Epithelial cell of prostate (primary cell): ENCODE measurements at regions not wholly inside any gene's neighbourhood (a gene's known extent, or its start where the extent isn't known, plus 50 kb on each side); places are given as distances from the start of the nearest gene placed in this dataset.
A peak's percentile ranks its signal among the peaks of the same experiment; 100 is the strongest.
"Not testable (repeated sequence)": the region's sequence is repeated elsewhere in the genome, so short reads cannot be mapped to it uniquely, and the experiment has no call there.

ENCODE experiments used
- DNase-seq: peaks from one replicate; pipeline ENCODE4 v3.0.0-alpha.2; 2011; ENCODE audit warnings: low read depth, low spot score
- H3K27ac ChIP-seq: fragments of 450-650 bp; 2 replicates; pipeline ENCODE4 v1.5.1; 2017; ENCODE audit warnings: mild to moderate bottlenecking

- no peak for DNase-seq
- no peak overlapping the region for H3K27ac ChIP-seq
These were observed 58.7 kb upstream of the CD93 start for GRCh38 chr20:23144856-23145255.

GRCh38 chr20:23143986-23144690, 58.0 kb upstream of the CD93 start:
- H3K27ac ChIP-seq, result peak overlapping the region; percentile 86

GRCh38 chr20:23143098-23143497, 57.0 kb upstream of the CD93 start:
- peak overlapping the region; percentile 86 for H3K27ac ChIP-seq
- no peak for DNase-seq

More at GRCh38 chr20:23143986-23144690, 58.0 kb upstream of the CD93 start:
- DNase-seq, result no peak

- H3K27ac ChIP-seq, result peak overlapping the region; percentile 86
- no peak for DNase-seq
These were observed 56.3 kb upstream of the CD93 start for GRCh38 chr20:23142162-23143050.

GRCh38 chr20:23141450-23142161, 55.5 kb upstream of the CD93 start:
- no peak for DNase-seq
- peak overlapping the region; percentile 86 for H3K27ac ChIP-seq

- H3K27ac ChIP-seq, result no peak overlapping the region
- DNase-seq, result no peak
These were observed 54.9 kb upstream of the CD93 start for GRCh38 chr20:23140991-23141390.

- peak overlapping the region; percentile 69 for H3K27ac ChIP-seq
- DNase-seq, result not testable (repeated sequence)
These were observed 53.9 kb upstream of the CD93 start for GRCh38 chr20:23139984-23140383.

- DNase-seq, result peak; percentile 81
These were observed 53.4 kb upstream of the CD93 start for GRCh38 chr20:23139524-23139923.

GRCh38 chr20:23138682-23139081, 52.6 kb upstream of the CD93 start:
- DNase-seq, result no peak
- peak overlapping the region; percentile 69 for H3K27ac ChIP-seq

More at GRCh38 chr20:23139524-23139923, 53.4 kb upstream of the CD93 start:
- H3K27ac ChIP-seq, result peak overlapping the region; percentile 69

- H3K27ac ChIP-seq, result peak overlapping the region; percentile 36
These were observed 52.1 kb upstream of the CD93 start for GRCh38 chr20:23138226-23138625.

GRCh38 chr20:23136893-23137745, 51.0 kb upstream of the CD93 start:
- H3K27ac ChIP-seq, result peak overlapping the region; percentile 36
- DNase-seq, result no peak

More at GRCh38 chr20:23138226-23138625, 52.1 kb upstream of the CD93 start:
- DNase-seq, result no peak

- DNase-seq, result no peak
- no peak overlapping the region for H3K27ac ChIP-seq
These were observed 49.6 kb upstream of the CD93 start for GRCh38 chr20:23135449-23136420.
